GM12864 (cell line): ENCODE measurements at regions not wholly inside any gene's neighbourhood (a gene's known extent, or its start where the extent isn't known, plus 50 kb on each side); places are given as distances from the start of the nearest gene placed in this dataset.

ENCODE experiments used
- DNase-seq: peaks from one replicate; pipeline ENCODE4 v3.0.0-alpha.2; 2011; ENCODE audit warnings: low read depth
- H3K4me3 ChIP-seq: 2 replicates; pipeline ENCODE4 v1.5.1; 2011; ENCODE audit warnings: mild to moderate bottlenecking, low read depth, low read length, control low read depth
- TF ChIP-seq, protein P1 (sequence below): IDR thresholded peaks from 2 replicates; pipeline ENCODE4 v1.5.1; 2011; ENCODE audit warnings: low read depth, mild to moderate bottlenecking, moderate library complexity, low read length, control low read depth, inconsistent platforms; ENCODE audit errors: missing control alignments

DNA sequence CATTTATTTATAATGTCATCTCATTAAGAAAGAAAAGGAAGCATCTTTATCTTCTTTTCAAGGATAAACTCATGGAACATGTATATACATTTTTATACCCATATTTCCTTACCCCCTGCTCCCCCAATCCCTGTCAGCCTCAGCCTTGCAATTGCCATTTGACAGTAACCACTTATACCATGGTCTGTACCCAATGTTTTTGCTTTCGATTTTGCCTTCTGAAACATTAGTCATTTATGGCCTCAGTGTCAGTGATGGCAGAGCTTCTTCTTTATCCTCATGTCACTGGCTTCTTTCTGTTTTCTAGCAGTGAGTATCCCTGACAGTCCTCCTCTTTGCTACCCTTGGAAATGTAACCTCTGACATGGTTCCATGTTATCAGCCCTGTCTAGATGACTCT is 228.4 kb downstream of the SPRY1 start:
- H3K4me3 ChIP-seq, result no peak overlapping the region
- TF ChIP-seq, protein P1, sequence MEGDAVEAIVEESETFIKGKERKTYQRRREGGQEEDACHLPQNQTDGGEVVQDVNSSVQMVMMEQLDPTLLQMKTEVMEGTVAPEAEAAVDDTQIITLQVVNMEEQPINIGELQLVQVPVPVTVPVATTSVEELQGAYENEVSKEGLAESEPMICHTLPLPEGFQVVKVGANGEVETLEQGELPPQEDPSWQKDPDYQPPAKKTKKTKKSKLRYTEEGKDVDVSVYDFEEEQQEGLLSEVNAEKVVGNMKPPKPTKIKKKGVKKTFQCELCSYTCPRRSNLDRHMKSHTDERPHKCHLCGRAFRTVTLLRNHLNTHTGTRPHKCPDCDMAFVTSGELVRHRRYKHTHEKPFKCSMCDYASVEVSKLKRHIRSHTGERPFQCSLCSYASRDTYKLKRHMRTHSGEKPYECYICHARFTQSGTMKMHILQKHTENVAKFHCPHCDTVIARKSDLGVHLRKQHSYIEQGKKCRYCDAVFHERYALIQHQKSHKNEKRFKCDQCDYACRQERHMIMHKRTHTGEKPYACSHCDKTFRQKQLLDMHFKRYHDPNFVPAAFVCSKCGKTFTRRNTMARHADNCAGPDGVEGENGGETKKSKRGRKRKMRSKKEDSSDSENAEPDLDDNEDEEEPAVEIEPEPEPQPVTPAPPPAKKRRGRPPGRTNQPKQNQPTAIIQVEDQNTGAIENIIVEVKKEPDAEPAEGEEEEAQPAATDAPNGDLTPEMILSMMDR, result no peak
- DNase-seq, result no peak

DNA sequence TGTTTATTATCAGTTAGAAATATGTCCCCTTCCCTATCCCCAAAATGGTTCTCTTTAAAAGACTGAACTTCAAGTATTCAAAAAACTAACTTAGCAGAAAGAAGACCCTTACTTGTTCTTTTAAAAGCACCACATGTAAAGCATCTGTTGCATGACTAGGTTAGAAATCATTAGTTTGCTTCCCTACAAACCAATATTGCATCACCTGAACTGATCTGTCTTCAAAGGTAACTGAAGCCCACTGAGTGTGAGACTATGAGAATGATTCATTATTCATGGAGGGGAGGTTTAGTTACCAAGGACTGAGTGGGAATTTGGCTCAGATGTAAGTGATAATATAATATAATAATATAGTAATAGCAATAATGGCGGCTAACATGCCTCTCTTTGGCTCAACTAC is 231.7 kb downstream of the SPRY1 start:
- no peak for DNase-seq
- no peak overlapping the region for H3K4me3 ChIP-seq
- TF ChIP-seq, protein P1, result no peak

DNA sequence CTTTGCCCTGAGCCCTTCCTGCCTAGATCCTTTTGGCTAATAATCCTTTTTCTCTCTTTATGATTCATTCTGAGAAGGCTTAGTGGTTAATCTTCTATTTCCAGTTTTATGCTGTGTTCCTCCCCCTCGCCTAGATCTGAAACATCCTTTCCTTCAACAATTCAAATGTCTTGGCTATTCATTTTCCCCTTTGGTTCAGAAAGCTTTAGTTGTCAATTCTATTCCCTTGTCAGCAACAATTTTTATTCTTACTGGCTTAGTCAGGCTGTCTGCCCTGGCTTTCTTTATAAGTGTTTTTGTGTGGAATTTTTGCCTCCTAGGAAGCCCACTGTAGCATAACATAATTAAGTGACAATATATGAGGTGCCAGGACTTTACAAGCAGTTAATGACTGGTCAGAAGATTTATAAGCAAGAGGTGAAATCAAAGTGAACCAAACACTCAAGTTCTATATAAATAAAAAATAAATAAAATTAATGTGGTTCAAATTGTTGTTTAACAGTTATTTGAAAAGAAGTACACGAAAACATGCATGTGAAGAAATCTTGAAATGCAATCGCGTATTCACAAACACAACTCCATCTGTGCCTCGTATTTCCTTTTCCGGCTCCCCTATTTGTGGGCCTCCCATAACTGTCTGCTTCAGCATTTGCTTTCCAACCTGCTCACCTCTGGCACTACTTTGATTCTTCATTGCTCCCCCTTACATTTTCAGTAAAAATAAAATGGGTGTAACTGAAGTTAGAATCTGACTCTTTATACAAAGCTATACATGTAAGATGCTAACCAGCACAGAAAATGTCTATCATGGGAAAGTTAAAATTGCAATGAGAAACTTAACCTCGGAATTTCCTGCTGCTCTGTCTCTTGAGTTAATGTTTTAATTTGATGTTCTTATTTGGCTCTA is 235.4 kb downstream of the SPRY1 start:
- TF ChIP-seq, protein P1, result no peak
- DNase-seq, result no peak
- H3K4me3 ChIP-seq, result no peak overlapping the region

DNA sequence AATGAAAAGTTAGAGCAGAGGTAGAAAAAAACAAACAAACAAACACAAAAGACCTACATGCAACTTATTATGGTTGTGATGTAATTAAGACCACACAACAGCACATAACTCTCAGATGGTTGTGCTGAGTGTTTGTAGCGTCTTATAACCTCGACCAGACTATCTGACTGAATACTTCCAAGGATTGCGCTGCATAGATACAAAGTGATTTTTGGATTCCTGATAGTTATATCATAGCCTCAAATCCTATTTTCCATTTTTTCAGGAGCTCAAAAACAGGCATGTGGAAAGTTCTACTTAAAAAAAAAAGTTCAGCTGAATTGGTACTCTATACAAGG is 236.1 kb downstream of the SPRY1 start:
- H3K4me3 ChIP-seq, result no peak overlapping the region
- no peak for DNase-seq
- TF ChIP-seq, protein P1, result no peak

DNA sequence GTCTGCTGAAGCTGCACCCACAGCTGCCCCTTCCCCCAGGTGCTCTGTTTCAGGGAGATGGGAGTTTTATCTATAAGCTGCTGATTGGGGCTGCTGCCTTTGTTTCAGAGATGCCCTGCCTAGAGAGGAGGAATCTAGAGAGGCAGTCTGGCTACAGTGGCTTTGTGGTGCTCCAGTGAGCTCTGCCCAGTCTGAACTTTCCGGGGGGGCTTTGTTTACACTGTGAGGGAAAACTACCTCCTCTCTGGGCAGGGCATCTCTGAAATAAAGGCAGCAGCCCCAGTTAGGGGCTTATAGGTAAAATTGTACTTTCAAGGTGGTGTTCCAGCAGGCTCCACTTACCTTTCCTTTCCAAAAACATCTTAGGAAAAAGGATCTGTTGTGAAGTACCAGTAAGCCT is 242.2 kb downstream of the SPRY1 start:
- TF ChIP-seq, protein P1, result no peak
- no peak for DNase-seq

DNA sequence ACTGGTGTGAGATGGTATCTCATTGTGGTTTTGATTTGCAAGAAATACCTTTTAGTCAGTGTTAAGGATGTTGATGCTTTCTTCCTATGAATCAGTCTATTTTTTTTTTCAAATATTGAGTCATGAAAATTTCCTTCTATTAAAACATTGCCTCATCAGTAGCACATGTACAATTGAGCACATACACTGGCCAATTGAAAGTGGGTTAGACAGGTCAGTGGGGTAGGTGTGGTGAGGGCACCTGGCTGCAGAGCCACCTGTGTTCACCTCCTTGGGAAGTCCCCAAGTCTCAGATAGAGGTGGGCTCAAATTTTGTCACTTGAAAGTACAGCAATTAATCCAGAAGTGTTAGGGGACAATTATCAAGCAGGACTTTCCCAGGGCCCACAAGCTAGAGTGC is 243.7 kb downstream of the SPRY1 start:
- DNase-seq, result no peak
- TF ChIP-seq, protein P1, result no peak
- H3K4me3 ChIP-seq, result no peak overlapping the region

More for the DNA sequence above, 242.2 kb downstream of the SPRY1 start:
- H3K4me3 ChIP-seq, result no peak overlapping the region

DNA sequence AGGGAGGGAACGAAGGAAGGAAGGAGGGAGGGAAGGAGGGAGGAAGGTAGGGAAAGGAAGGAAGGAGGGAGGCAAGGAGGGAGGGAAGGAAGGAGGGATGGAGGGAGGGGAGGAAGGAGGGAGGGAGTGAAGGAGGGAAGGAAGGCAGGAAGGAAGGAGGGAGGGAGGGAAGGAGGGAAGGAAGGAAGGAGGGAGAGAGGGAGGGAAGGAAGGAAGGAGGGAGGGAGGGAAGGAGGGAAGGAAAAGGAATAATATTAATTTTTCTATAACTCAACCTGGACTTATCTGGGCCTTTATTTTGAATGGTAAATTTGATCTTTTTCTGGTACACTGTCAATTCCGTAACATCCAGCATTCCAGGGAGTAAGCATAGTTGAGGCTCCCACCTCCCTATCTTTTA is 244.2 kb downstream of the SPRY1 start:
- no peak overlapping the region for H3K4me3 ChIP-seq
- TF ChIP-seq, protein P1, result no peak
- no peak for DNase-seq
